Psoas muscle (tissue), 7 donors: ENCODE measurements at regions not wholly inside any gene's neighbourhood (a gene's known extent, or its start where the extent isn't known, plus 50 kb on each side); places are given as distances from the start of the nearest gene placed in this dataset.

Experiments
- ATAC-seq, 4 donors: fragments of 200-7000 bp; cut with Tn5 transposase; one replicate each; pipeline ENCODE4 v1.9.1; 2020; ENCODE audit warnings: moderate library complexity in 3 of 4, mild to moderate bottlenecking in 2 of 4
- DNase-seq, 2 donors: peaks; one replicate each; pipeline ENCODE4 v3.0.0-alpha.2; 2020
- H3K27ac ChIP-seq: fragments of 200-600 bp; one replicate; pipeline ENCODE4 v1.8.0; 2022
- H3K27me3 ChIP-seq, 3 donors: fragments of 200-600 bp in 1 of 3; one replicate each; pipeline versions ENCODE4 v1.6.1 to v1.8.0; 2013 to 2022; ENCODE audit warnings: low read length in 2 of 3, mild to moderate bottlenecking in 2 of 3, moderate library complexity in 1 of 3; ENCODE audit not compliant: insufficient read depth in 3 of 3
- H3K36me3 ChIP-seq, 2 donors: fragments of 200-600 bp in 1 of 2; one replicate each; pipeline versions ENCODE4 v1.6.1 to v1.8.0; 2013 to 2022; ENCODE audit warnings: low read depth in 1 of 2, mild to moderate bottlenecking in 1 of 2, moderate library complexity in 1 of 2; ENCODE audit not compliant: insufficient read depth in 1 of 2
- H3K4me1 ChIP-seq: fragments of 200-600 bp; one replicate; pipeline ENCODE4 v1.8.0; 2022
- H3K4me3 ChIP-seq: fragments of 200-600 bp; one replicate; pipeline ENCODE4 v1.8.0; 2022; ENCODE audit warnings: mild to moderate bottlenecking
- H3K9me3 ChIP-seq: fragments of 200-600 bp; one replicate; pipeline ENCODE4 v1.8.0; 2022
- CTCF ChIP-seq: fragments of 200-600 bp; IDR thresholded peaks from one replicate; pipeline ENCODE4 v1.8.0; 2022; ENCODE audit warnings: antibody characterized with exemption
- WGBS, 3 donors: extraction: QIAGEN DNeasy Blood & Tissue Kit; methylation state at CpG; one replicate each; pipeline versions ENCODE4 v1.1.6 to v1.1.7; 2013; 5-methylcytosine and 5-hydroxymethylcytosine counted together
- intact Hi-C, 2 donors: fragments of 100-400 bp; cut with DNase I; formaldehyde crosslinking; loops; one replicate each; pipeline versions ENCODE4 v1.11.0 to v1.14.2; 2022
- donor health status: healthy with polysubstance abuse.
- donor health status: DM: no; HTN: no; CAD: no; lungs with moderate emphysema.
- donor health status: Bipolar disorder and iron deficiency.
- donor health status: healthy.
- donor health status: DM: yes; HTN: yes; CAD: no.
- donor health status: DM: no; HTN: no; CAD: no.
- donor health status: DM: yes; HTN: yes; CAD: no.

- Histone ChIP-seq H3K27me3 (peaks cover 0 to 1% (median 0%) of the 10 kb centered on the region in 3 donors), H3K4me3 (no peak overlapping the region), H3K4me1 (no peaks in the 10 kb centered on the region), H3K27ac (no peak overlapping the region), H3K36me3 (no peaks in the 10 kb centered on the region), H3K9me3 (no peaks in the 10 kb centered on the region)
- 40 to 46% (median 41%) methylated on average over 5 of the region's 5 CpGs for WGBS, 3 donors
- intact Hi-C loops, result no loop called here
- TF ChIP-seq CTCF, result no peak
- ATAC-seq (peak in 2 of 4 donors; percentile 28 to 44), DNase-seq (no peak)
Observed at GRCh38 chr12:116389990-116390389, 112.5 kb upstream of the MED13L start.

- intact Hi-C loops, result no loop called here
- no peaks in the 10 kb centered on the region for H3K4me1 ChIP-seq
- H3K27me3 ChIP-seq, result peaks cover 0 to 1% (median 0%) of the 10 kb centered on the region in 3 donors
- WGBS, 3 donors, result 92 to 96% (median 95%) methylated on average over 6 of the region's 6 CpGs
- no peak for DNase-seq
- H3K36me3 ChIP-seq, result no peaks in the 10 kb centered on the region
- TF ChIP-seq CTCF, result no peak
- no peaks in the 10 kb centered on the region for H3K9me3 ChIP-seq
- H3K4me3 ChIP-seq, result no peak overlapping the region
- ATAC-seq, result no peak
- no peak overlapping the region for H3K27ac ChIP-seq
Observed at GRCh38 chr12:116390401-116391335, 113.2 kb upstream of the MED13L start.

GRCh38 chr12:116391501-116391900, 114.0 kb upstream of the MED13L start:
- H3K4me1 ChIP-seq, result no peaks in the 10 kb centered on the region
- no peaks in the 10 kb centered on the region for H3K36me3 ChIP-seq
- intact Hi-C loops, result no loop called here
- DNase-seq (no peak), ATAC-seq (no peak)
- WGBS, 3 donors, result 90 to 96% (median 95%) methylated on average over 3 of the region's 3 CpGs
- H3K4me3 ChIP-seq, result no peak overlapping the region
- no peak for TF ChIP-seq CTCF
- no peaks in the 10 kb centered on the region for H3K9me3 ChIP-seq
- H3K27me3 ChIP-seq, result peaks cover 0 to 1% (median 0%) of the 10 kb centered on the region in 3 donors
- H3K27ac ChIP-seq, result no peak overlapping the region

GRCh38 chr12:116392061-116392460, 114.6 kb upstream of the MED13L start:
- no peak for DNase-seq
- no peaks in the 10 kb centered on the region for H3K36me3 ChIP-seq
- H3K27me3 ChIP-seq, result no peaks in the 10 kb centered on the region
- 81 to 92% (median 87%) methylated on average over 6 of the region's 6 CpGs for WGBS, 3 donors
- H3K9me3 ChIP-seq, result no peaks in the 10 kb centered on the region
- no peak overlapping the region for H3K4me3 ChIP-seq
- no peak for ATAC-seq
- intact Hi-C loops, result no loop called here
- no peak overlapping the region for H3K27ac ChIP-seq
- H3K4me1 ChIP-seq, result no peaks in the 10 kb centered on the region
- TF ChIP-seq CTCF, result no peak
